NT2/D1 (cell line): ENCODE measurements at regions not wholly inside any gene's neighbourhood (a gene's known extent, or its start where the extent isn't known, plus 50 kb on each side); places are given as distances from the start of the nearest gene placed in this dataset.

Experiments used
- SUZ12 ChIP-seq: IDR thresholded peaks from 2 replicates; pipeline ENCODE4 v1.6.1; 2011; ENCODE audit not compliant: insufficient read length, insufficient read depth; ENCODE audit errors: extremely low read depth
- ZNF274 ChIP-seq: IDR thresholded peaks from 2 replicates; pipeline ENCODE4 v1.6.1; 2011; ENCODE audit warnings: mild to moderate bottlenecking, low read depth, low read length

DNA sequence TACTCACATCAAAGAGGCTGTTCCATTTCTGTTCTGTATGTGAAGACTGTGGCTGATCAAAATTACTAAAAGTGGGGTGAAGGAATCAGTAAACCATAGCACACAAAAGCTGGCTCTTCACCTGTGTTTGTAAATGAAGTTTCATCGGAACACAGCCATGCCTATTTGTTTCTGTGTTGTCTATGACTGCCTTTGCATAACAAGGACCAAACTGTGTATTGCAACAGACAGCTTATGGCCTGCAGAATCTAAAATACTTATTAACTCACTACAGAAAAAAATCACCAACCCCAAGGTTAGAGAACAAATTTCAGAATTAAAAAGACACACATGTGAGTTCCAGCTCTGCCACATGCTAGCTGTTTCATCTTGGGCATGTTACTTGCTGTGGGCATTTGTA, 163.9 kb downstream of the LYPLAL1 start:
- no peak for TF ChIP-seq ZNF274
- TF ChIP-seq SUZ12, result no peak
